ENCODE measurements at regions not wholly inside any gene's neighbourhood (a gene's known extent, or its start where the extent isn't known, plus 50 kb on each side); places are given as distances from the start of the nearest gene placed in this dataset.

- H3K4me1 ChIP-seq (ENCODE audit: insufficient read depth) = peaks cover 7% of the 10 kb centered on the region
- no peaks in the 10 kb centered on the region for H3K79me2 ChIP-seq
- peaks cover 2% of the 10 kb centered on the region for H3K9me3 ChIP-seq (ENCODE audit: low read depth)
- H3K36me3 ChIP-seq (replicated peaks; ENCODE audit: insufficient read depth, low read depth) = no peaks in the 10 kb centered on the region
- no peaks in the 10 kb centered on the region for H3K9me2 ChIP-seq (replicated peaks; ENCODE audit: insufficient read depth)
- 57% methylated on average over 4 of the region's 4 CpGs for WGBS (ENCODE audit: low lambda C conversion rate, missing lambda C conversion rate)
- H3K27ac ChIP-seq = no peak overlapping the region
- TF ChIP-seq CTCF (IDR thresholded peaks at IDR 0.05; ENCODE audit: poor library complexity) = no peak
- TF ChIP-seq EZH2phosphoT487 (IDR thresholded peaks at IDR 0.05; ENCODE audit: low read depth, severe bottlenecking, unreplicated experiment) = no peak
- no peak for TF ChIP-seq EZH2 (IDR thresholded peaks at IDR 0.05; ENCODE audit: borderline replicate concordance)
- no peaks in the 10 kb centered on the region for H4K20me1 ChIP-seq (ENCODE audit: insufficient read depth, poor library complexity, severe bottlenecking)
- no peak overlapping the region for H2AFZ ChIP-seq
- H3K4me2 ChIP-seq = no peak overlapping the region
- DNase-seq (ENCODE audit: low spot score) = no peak
- H3K27me3 ChIP-seq = no peaks in the 10 kb centered on the region
- no peak overlapping the region for H3K4me3 ChIP-seq
These were observed 360.5 kb downstream of the KCNRG start for GRCh38 chr13:50375792-50376191.

- Histone ChIP-seq H3K79me2 (no peaks in the 10 kb centered on the region), H3K36me3 (replicated peaks; ENCODE audit: insufficient read depth, low read depth) (no peaks in the 10 kb centered on the region), H3K27me3 (no peaks in the 10 kb centered on the region), H3K9me3 (ENCODE audit: low read depth) (peaks cover 8% of the 10 kb centered on the region), H2AFZ (no peak overlapping the region), H3K4me1 (ENCODE audit: insufficient read depth) (peaks cover 7% of the 10 kb centered on the region), H3K4me2 (no peak overlapping the region), H3K27ac (no peak overlapping the region), H3K4me3 (no peak overlapping the region), H3K9me2 (replicated peaks; ENCODE audit: insufficient read depth) (no peaks in the 10 kb centered on the region), H4K20me1 (ENCODE audit: insufficient read depth, poor library complexity, severe bottlenecking) (no peaks in the 10 kb centered on the region)
- TF ChIP-seq EZH2 (IDR thresholded peaks at IDR 0.05; ENCODE audit: borderline replicate concordance) (no peak), CTCF (IDR thresholded peaks at IDR 0.05; ENCODE audit: poor library complexity) (no peak), EZH2phosphoT487 (IDR thresholded peaks at IDR 0.05; ENCODE audit: low read depth, severe bottlenecking, unreplicated experiment) (no peak)
- 19% methylated on average over 1 of the region's 1 CpG for WGBS (ENCODE audit: low lambda C conversion rate, missing lambda C conversion rate)
- no peak for DNase-seq (ENCODE audit: low spot score)
These were observed 361.8 kb downstream of the KCNRG start for GRCh38 chr13:50376895-50377575.

- 56% methylated on average over 2 of the region's 2 CpGs for WGBS (ENCODE audit: low lambda C conversion rate, missing lambda C conversion rate)
- Histone ChIP-seq H3K27me3 (no peaks in the 10 kb centered on the region), H2AFZ (no peak overlapping the region), H3K9me3 (ENCODE audit: low read depth) (peaks cover 8% of the 10 kb centered on the region), H3K4me1 (ENCODE audit: insufficient read depth) (peaks cover 7% of the 10 kb centered on the region), H3K4me3 (no peak overlapping the region), H3K36me3 (replicated peaks; ENCODE audit: insufficient read depth, low read depth) (no peaks in the 10 kb centered on the region), H3K79me2 (no peaks in the 10 kb centered on the region), H4K20me1 (ENCODE audit: insufficient read depth, poor library complexity, severe bottlenecking) (no peaks in the 10 kb centered on the region), H3K4me2 (no peak overlapping the region), H3K27ac (no peak overlapping the region), H3K9me2 (replicated peaks; ENCODE audit: insufficient read depth) (no peaks in the 10 kb centered on the region)
- TF ChIP-seq EZH2phosphoT487 (IDR thresholded peaks at IDR 0.05; ENCODE audit: low read depth, severe bottlenecking, unreplicated experiment) = no peak
- no peak for TF ChIP-seq EZH2 (IDR thresholded peaks at IDR 0.05; ENCODE audit: borderline replicate concordance)
- no peak for TF ChIP-seq CTCF (IDR thresholded peaks at IDR 0.05; ENCODE audit: poor library complexity)
- no peak for DNase-seq (ENCODE audit: low spot score)
These were observed 362.6 kb downstream of the KCNRG start for GRCh38 chr13:50377726-50378270.

Measured in hepatocyte (in vitro differentiated cells).